CD4-positive, alpha-beta T cell treated with Interleukin-17A for 4 hours (primary cell): ENCODE measurements at regions not wholly inside any gene's neighbourhood (a gene's known extent, or its start where the extent isn't known, plus 50 kb on each side); places are given as distances from the start of the nearest gene placed in this dataset.
"Not testable (repeated sequence)": the region's sequence is repeated elsewhere in the genome, so short reads cannot be mapped to it uniquely, and the experiment has no call there.

Experiments
- DNase-seq: peaks from one replicate; pipeline ENCODE4 v3.0.0-alpha.2; 2020; ENCODE audit warnings: mixed read lengths

GRCh38 chr3:118760585-118761290, 273.9 kb downstream of the IGSF11 start:
- DNase-seq = no peak

- no peak for DNase-seq
Observed at GRCh38 chr3:118761291-118761606, 273.4 kb downstream of the IGSF11 start.

GRCh38 chr3:118765636-118766305, 268.9 kb downstream of the IGSF11 start:
- DNase-seq = no peak

GRCh38 chr3:118766306-118766669, 268.4 kb downstream of the IGSF11 start:
- no peak for DNase-seq

- no peak for DNase-seq
Observed at GRCh38 chr3:118772036-118772435, 262.6 kb downstream of the IGSF11 start.

GRCh38 chr3:118772547-118773011, 262.1 kb downstream of the IGSF11 start:
- no peak for DNase-seq

GRCh38 chr3:118775021-118775420, 259.6 kb downstream of the IGSF11 start:
- DNase-seq = no peak

- DNase-seq = no peak
Observed at GRCh38 chr3:118778201-118778600, 256.4 kb downstream of the IGSF11 start.

- no peak for DNase-seq
Observed at GRCh38 chr3:118781232-118781631, 253.4 kb downstream of the IGSF11 start.

- DNase-seq = no peak
Observed at GRCh38 chr3:118781839-118782238, 252.8 kb downstream of the IGSF11 start.

GRCh38 chr3:118782755-118783202, 251.9 kb downstream of the IGSF11 start:
- no peak for DNase-seq

- DNase-seq = no peak
Observed at GRCh38 chr3:118785415-118785814, 249.2 kb downstream of the IGSF11 start.

GRCh38 chr3:118791246-118791645, 243.4 kb downstream of the IGSF11 start:
- no peak for DNase-seq

GRCh38 chr3:118792191-118792590, 242.5 kb downstream of the IGSF11 start:
- DNase-seq = no peak

- DNase-seq = no peak
Observed at GRCh38 chr3:118793176-118793575, 241.5 kb downstream of the IGSF11 start.

GRCh38 chr3:118799303-118799702, 235.3 kb downstream of the IGSF11 start:
- no peak for DNase-seq

GRCh38 chr3:118801899-118802298, 232.7 kb downstream of the IGSF11 start:
- DNase-seq = no peak

- DNase-seq = no peak
Observed at GRCh38 chr3:118802325-118803095, 232.1 kb downstream of the IGSF11 start.

- DNase-seq = no peak
Observed at GRCh38 chr3:118803096-118803476, 231.6 kb downstream of the IGSF11 start.

GRCh38 chr3:118805007-118805406, 229.6 kb downstream of the IGSF11 start:
- DNase-seq = no peak

GRCh38 chr3:118806423-118806822, 228.2 kb downstream of the IGSF11 start:
- DNase-seq = no peak

- not testable (repeated sequence) for DNase-seq
Observed at GRCh38 chr3:118807349-118807748, 227.3 kb downstream of the IGSF11 start.

GRCh38 chr3:118808723-118809122, 225.9 kb downstream of the IGSF11 start:
- DNase-seq = no peak
